22Rv1 (cell line): ENCODE measurements at regions not wholly inside any gene's neighbourhood (a gene's known extent, or its start where the extent isn't known, plus 50 kb on each side); places are given as distances from the start of the nearest gene placed in this dataset.

Experiments
- CTCF ChIP-seq: fragments of 450-650 bp; IDR thresholded peaks from 2 replicates; pipeline ENCODE4 v1.5.1; 2017; ENCODE audit warnings: mild to moderate bottlenecking
- ZFX ChIP-seq: fragments of 450-650 bp; IDR thresholded peaks from 2 replicates; pipeline ENCODE4 v1.6.1; 2017; ENCODE audit warnings: antibody characterized with exemption, borderline replicate concordance

- no peak for TF ChIP-seq CTCF
- no peak for TF ChIP-seq ZFX
These were observed 302.6 kb upstream of the TAS2R1 start for GRCh38 chr5:9932770-9933169.
